Fibroblast of gingiva (primary cell): ENCODE measurements at regions not wholly inside any gene's neighbourhood (a gene's known extent, or its start where the extent isn't known, plus 50 kb on each side); places are given as distances from the start of the nearest gene placed in this dataset.
"Not testable (repeated sequence)": the region's sequence is repeated elsewhere in the genome, so short reads cannot be mapped to it uniquely, and the experiment has no call there.

Source experiments
- DNase-seq: peaks from one replicate; pipeline ENCODE4 v3.0.0-alpha.2; 2011; ENCODE audit warnings: low read depth

DNA sequence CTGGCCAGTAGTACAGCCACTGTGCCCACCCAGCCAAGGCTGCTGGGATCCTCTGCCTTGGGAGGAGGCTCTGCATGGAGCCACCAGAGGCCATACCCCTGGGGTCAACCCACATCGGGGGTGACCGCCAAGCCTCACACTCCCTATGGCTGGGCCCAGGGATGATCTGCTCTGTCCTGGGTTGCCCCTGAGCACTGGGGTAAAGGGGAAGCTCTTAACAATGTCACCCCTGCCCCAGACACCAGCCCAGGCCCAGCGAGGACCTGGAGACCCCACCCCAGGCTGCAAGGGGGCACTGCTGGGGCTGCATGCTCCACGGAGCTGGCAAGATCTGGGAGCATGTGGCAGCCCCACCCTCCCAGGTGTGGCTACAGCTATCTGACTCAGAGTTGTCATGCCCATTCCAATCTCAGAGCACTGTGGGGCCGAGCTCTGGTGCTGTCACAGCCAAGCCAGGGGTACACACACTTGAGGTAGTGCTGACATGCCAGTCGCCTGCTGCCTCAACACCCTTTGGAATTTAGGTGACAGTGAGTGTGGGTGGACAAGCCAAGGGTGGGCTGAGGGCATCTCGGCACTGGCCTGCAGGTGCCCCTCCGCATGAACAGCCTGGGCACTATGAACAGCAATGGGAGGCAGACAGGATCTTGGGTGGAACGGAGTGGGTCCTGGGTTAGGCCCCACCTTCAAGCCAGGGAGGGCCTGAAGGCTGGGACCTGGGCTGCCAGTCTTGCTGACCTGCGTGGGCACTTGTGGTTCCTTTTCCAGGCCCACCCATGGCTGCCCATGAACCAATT, 427.7 kb downstream of the LRRIQ3 start:
- DNase-seq, result no peak

DNA sequence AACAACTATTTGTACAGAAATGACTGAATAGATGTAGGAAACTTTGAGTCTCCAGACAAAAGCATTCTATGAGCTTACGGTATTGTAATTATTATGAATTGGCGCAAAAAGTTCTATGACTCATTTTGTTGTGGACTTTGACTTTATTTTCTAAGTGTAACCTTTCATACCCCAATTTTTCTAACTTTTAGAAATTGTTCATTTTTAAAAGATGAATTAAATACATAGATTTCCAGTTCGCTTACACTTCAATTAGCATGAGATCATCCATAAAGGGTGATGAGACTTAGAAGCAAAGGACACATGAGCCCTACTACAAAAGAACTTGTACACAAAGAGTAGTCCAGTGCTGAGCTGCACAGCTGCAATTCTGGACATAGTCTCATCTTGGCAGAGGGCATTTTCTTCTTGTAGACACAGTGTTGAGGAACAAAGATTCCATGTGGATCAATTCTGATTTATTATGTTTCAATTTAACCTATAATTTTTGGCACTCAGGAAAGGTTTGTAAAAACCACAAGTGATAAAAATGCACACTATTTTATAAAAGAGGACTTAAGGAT, 431.1 kb downstream of the LRRIQ3 start:
- DNase-seq, result no peak

DNA sequence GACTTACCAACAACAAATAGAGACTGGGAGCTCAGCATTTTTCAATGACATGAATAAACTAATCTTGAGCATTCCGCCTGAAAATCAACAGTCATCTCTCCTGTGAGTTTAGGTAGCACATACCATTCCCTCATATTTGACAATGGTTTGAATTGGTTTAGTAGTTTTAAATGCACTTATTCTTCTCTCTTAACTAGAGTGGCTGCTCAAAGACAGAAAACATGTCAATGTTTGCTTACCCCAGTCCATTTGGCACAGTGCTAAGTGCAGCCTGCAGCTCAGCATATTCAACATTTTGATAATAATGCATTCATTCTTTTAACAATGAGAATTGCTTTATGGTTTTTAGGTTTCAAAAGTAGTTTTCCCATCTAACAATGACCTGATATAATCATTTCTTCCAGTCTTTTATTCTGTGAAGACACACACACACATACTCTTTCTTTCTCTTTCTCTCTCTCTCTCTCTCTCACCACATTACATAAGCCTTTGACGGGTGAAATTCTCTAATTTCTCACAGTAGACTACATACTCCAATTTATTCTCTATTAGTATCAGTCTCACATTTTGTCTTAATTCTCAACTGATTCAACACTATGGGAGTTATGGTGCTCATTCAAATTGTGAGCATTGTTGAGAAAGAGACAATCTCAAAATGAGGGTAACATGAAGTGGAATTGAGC, 432.3 kb downstream of the LRRIQ3 start:
- DNase-seq, result no peak

DNA sequence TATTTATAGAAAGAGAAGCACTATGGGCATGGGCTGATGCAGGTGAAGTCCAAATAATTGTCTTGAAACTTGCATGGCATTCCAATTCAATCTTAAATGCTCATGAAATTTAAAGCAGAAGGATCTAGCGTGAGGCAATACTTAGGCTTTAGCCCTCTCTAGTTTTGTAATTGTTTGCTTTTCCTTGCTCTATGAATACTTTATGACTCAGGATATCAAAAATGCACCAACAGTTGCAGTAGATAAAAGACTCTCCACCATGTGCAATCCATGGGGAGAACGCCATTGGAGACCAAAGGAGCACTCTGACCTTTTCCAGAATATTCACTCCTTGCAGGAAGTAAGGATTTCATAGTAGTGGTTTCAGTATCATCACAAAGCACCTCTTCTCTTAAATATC, 436.4 kb downstream of the LRRIQ3 start:
- no peak for DNase-seq

DNA sequence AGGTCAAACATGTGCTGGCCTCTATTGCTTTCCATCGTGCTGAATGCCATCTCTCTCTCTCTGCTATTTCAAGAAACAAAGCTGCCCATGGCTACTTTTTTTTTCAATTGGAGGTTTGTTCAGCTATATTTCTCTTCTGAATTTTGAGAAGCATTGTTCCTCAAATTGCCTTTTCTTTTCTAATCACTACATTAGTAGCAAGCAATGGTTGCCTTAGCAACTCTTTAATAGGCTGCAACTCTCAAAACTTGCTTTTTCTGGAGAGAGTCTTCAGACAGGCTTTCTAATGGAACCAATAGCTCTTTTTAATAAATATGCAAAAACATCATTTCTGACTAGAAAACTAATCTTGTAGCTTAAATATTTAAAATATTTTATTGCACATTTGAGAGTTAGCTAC, 439.0 kb downstream of the LRRIQ3 start:
- DNase-seq, result no peak

DNA sequence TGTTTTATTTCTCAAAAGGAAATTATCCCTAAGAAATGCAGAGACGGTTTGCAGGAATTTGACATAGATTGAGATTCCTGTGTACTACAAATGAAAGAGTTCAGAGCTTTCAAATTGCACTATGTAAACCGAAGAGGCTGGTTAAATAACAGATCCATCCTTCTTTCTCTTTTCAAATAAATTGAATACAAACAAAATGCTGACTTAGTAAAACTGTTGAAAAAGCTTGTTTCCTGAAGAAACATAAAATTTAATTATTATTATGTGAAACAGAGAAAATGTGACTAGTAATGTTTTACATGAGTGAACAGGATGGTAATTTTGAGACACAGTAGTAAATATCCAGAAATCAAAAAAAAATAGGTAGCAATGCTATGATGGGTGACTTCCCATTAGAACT, 441.2 kb downstream of the LRRIQ3 start:
- DNase-seq, result no peak

DNA sequence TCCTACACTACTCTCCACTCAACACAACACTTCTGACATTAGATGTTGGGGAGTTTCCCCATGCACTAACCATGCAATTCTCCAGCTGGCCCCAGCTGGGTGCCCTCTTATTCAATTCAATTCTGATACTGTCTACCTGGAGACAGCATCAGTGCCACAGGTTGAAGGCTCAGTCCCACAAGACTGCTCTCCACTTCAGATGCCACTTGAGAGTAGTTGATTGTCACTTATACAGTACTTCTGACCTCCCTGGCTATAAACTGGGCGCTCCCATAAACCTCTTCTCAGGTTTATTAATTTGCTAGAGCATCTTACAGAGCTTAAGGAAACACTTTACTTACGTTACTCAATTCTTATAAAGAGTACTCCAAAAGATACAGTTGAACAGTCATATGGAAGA, 442.3 kb downstream of the LRRIQ3 start:
- no peak for DNase-seq

DNA sequence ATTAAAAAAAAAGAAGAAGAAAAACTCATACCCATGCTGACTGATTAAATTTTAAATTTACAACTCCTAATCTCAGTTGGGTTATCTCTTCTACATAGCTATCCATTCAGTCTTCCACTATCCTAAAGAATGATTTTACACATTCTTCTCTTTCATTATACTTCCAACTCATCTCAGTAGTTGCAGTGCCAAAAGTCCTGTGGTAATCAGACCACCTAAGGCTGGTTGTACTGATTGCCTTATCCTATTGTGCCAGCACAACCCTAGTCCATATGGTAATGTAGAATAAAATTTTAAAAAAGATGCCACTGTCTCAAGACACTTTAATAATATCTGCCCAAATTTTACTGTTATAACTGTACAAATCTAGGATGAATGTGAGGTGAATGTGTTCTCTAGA, 448.0 kb downstream of the LRRIQ3 start:
- no peak for DNase-seq

DNA sequence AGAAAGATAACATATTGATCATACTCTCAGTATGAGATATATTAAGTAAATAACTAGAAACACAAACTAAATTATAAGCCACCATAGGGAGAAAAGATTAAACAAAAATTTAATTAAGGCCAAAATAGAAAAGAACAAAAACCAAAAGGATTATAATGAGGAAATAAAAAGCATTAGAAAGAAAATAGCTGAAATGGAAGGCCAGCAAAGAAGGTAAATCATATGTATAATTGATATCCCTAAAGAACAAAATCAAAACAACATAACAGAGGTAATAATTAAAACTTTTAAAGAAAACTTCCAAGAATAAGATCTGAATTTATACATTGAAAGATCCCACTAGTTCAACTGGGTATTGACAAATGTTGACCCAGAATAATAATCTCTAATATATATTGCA, 453.0 kb downstream of the LRRIQ3 start:
- no peak for DNase-seq

DNA sequence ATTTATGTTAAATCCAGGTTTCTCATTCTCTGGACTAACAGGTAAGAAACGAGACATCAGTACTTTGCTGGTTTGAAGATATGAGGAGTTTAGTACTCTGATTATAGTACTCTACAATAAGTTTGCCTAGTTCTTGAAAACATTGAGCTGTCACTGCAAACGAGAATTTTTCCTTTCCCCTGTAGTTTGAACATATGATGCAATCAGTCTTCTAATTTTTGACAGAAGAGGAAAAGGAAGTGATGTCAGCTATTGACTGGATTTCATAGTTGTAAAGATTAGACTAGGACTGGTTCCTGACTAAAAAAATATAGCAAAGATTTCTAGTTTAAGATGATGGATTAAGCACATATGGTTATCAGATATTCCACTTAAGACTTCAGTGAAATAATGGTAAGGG, 461.9 kb downstream of the LRRIQ3 start:
- DNase-seq, result no peak

DNA sequence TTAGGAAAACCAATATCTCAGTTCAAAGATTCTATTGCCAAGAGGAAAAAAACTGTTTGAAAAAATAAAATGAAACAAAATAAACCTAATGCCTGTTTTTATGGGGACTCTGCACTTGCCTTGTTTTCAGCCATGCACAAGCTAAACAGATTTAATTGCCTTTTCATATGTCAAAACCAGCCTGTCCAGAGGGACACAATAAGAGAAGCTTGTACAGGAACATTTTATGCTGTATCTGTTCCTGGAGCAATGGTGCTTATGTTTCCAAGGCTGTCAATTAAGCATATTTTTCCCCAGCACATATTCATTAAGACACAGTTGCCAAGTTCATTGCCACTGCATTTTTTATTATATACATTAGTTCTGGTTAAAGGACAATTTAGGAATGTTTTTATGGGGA, 470.9 kb downstream of the LRRIQ3 start:
- DNase-seq, result no peak

DNA sequence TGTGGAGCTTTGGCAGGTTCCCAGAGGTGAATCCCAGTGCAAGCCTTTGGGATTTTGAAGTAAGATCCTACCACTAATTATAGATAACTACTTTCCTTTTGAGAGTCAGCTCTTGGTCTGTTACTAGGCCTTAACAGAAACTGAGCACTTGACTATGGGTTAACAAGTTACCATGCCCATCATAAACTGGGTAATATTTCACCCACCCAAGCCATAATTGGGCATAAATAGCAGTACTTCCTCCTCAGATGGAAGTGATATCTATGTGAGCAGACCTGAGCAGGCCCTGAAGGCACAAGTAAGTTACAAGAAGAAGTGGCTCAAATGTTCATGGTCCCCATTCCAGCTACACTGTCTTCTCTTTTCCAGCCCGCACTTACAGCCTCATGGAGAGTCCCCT, 475.9 kb downstream of the LRRIQ3 start:
- no peak for DNase-seq

DNA sequence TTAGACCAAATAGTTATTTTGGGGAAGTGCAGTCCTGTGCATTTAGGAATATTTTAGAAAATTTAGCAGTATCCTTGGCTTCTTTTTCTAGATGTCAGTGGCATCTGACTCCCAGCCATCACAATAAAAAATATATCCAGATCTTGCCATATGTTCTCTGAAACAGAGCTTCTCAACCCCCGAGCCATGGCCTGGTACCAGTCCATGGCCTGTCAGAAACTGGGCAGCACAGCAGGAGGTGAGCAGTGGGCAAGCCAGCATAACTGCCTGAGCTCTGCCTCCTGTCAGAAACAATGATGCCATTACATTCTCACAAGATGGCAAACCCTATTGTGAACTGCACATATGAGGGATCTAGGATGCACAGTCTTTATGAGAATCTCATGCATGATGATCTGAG, 480.0 kb downstream of the LRRIQ3 start:
- DNase-seq, result no peak

DNA sequence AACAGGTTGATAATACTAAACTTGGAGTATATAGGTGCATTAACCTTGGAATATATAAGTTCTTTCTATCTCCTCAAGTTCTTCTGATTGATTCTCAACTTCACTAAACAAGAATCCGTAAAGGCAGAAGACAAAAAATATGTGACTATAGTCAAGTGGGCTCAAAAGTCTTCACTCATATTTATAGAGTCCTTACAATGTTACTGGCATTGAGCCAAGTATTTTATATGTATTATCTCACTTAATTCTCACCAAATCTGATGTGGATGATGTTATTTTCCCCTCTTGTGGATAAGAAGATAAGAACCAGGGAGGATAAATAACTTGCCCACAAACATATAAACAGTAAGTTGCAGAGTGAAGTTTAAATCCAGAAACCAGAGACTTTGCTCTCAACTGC, 486.9 kb downstream of the LRRIQ3 start:
- no peak for DNase-seq

DNA sequence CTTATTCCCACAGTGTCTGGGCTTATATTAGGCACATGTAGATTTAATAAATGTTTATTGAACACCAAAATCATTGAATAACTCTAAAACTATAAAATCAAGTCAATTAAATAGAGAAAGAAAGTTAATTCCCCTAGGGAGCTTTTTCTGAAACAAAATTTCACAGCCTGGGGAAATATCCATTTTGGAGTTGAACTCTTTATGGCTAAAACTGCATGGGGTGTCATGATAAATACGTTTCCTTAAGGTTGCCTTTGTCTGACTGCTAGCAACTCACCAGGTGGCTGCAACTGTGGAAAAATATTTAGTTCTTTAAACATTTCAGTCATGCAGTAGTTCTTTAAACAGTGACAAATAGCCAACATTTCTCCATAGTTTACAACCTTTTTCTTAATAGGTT, 496.1 kb downstream of the LRRIQ3 start:
- DNase-seq, result no peak

DNA sequence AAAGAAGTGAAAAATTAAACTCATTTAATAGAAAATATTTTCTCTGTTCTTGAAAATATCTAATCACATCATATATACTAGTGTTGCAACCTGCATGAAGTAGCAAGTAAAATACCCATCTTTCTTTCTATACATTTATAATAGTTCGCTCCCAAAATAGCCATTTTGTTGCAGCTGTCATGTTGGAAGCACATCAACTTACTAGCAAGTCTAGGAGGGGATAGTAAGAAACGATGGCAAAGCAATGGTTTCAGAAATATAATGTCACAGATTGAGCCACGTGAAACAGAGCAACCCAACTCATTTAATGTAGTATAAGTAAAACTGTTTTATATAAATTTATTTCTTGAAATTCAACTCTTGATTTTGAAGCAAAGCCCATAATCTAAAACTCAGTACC, 521.8 kb downstream of the LRRIQ3 start:
- no peak for DNase-seq

DNA sequence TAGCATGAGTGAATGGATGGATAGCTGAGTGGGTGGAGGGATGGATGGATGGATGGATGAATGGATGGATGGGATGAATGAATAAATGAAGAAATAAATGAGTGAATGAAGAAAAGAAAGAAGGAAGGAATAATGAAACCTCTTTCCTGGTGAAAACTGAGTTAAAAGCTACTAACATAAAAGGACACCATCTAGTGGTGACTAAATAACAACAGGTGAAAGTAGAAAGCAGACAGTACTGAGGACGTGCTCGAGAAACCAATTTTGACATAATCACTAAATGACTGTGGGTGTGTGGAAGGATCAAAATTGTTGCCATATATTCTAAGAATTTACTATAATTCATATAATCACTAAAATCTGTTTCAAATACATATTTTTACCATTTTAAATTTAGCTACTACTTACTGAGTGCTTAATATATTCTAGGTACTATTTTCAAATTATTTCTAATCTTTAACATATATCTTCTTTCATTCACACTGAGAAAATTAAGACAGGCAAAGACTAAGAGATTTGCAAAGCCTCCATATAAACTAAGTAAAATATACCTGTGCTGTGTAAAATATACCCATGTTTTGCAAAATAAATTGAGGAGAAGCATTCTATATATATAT, 522.9 kb downstream of the LRRIQ3 start:
- no peak for DNase-seq

DNA sequence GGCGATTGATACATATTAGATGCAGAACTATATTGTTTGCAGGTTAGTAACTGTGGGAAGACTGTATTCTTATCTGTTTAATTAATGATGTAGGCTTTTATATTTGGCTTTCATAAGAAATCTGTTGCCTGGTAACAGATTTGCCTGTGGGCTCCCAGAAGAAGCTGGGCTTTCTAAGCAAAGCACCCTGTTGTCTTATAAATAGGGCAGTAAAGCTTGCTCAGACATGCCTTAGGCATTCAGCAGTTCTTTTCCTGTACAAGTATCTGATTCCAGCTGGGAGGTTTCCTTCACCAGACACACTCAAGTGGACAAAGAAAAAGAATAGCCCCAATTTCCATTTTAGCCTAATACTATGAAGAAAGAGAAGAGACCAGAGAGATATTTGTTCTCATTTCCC, 524.0 kb downstream of the LRRIQ3 start:
- no peak for DNase-seq

DNA sequence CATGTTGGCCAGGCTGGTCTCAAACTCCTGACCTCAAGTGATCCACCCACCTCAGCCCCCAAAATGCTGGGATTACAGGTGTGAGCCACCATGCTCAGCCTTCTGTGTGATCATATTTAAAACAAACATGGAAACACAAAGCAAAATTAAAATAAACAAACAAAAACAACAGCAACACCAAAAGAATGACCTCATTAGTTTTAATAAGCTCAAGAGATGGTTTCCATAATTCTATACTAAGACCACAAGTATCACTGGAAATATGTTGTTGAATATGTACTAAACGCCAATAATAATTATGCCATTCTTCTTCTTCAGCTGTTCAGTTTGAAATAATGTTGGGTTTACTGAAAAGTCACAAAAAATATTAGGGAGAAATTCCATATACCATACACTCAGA, 526.4 kb downstream of the LRRIQ3 start:
- DNase-seq, result no peak

DNA sequence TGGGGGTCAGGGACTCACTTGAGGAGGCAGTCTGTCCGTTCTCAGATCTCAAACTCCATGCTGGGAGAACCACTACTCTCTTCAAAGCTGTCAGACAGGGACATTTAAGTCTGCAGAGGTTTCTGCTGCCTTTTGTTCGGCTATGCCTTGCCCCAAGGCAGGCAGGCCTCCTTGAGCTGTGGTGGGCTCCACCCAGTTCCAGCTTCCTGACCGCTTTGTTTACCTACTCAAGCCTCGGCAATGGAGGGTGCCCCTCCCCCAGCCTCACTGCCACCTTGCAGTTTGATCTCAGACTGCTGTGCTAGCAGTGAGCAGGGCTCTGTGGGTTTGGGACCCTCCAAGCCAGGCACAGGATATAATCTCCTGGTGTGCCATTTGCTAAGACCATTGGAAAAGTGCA, 530.0 kb downstream of the LRRIQ3 start:
- not testable (repeated sequence) for DNase-seq

DNA sequence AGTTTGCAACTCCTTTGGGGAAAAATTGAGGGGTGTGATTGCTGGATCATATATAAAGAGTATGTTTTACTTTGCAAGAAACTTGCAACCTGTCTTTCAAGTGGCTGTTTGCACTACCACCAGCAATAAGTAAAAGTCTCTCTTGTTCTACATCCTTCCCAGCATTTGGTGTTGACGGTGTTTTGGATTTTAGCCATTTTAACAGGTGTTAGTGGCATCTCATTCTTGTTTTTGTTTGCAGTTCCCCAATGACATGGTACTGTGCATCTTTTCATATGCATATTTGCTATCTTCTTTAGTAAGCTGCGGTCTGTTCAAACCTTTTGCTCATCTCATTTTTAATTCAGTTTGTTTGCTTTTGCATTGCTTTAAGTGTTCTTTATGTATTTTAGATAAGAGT, 535.5 kb downstream of the LRRIQ3 start:
- no peak for DNase-seq

DNA sequence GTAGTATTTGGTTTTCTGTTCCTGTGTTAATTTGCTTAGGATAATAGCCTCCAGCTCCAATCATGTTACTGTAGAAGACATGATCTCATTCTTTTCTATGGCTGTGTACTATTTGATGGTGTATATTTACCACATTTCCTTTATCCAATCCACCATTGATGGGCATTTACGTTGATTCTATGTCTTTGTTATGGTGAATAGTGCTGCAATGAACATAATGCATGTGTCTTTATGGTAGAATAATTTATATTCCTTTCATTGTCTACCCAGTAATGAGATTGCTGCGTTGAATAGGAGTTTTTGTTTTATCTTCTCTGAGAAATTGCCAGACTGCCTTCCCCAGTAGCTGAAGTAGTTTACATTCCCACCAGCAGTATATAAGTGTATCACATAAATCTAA, 538.8 kb downstream of the LRRIQ3 start:
- DNase-seq, result no peak

DNA sequence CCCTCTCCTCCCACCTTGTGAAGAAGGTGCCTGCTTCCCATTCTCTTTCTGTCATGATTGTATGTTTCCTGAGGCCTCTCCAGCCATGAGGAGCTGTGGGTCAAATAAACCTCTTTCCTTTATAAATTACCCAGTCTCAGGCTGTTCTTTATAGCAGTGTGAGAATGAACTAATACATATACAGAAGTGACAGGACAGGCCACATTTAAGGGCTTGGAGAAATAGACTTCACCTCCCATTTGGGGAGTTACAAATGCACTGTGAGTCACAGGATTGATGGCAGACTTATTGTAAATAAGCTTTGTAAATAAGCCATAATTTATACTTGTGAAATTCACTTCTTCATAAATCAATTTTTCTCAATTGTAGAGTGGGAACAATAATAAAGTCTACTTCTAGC, 543.3 kb downstream of the LRRIQ3 start:
- DNase-seq, result no peak
